HEK293 (cell line): ENCODE measurements at regions not wholly inside any gene's neighbourhood (a gene's known extent, or its start where the extent isn't known, plus 50 kb on each side); places are given as distances from the start of the nearest gene placed in this dataset.

ENCODE experiments used
- BCL11B ChIP-seq: fragments of 450-650 bp; formaldehyde crosslinking; IDR thresholded peaks from 2 replicates; pipeline ENCODE4 v1.5.1; 2016; ENCODE audit warnings: low read depth, missing biosample characterization, missing genetic modification characterization
- EGR2 ChIP-seq: fragments of 450-650 bp; formaldehyde crosslinking; IDR thresholded peaks from 2 replicates; pipeline ENCODE4 v1.5.1; 2016; ENCODE audit warnings: low read depth, missing biosample characterization, missing genetic modification characterization
- INSM2 ChIP-seq: fragments of 450-650 bp; formaldehyde crosslinking; IDR thresholded peaks from 2 replicates; pipeline ENCODE4 v1.5.1; 2016; ENCODE audit warnings: missing biosample characterization, missing genetic modification characterization
- MEIS1 ChIP-seq: sonication (generic); formaldehyde crosslinking; IDR thresholded peaks from 2 replicates; pipeline ENCODE4 v1.8.1; 2022; ENCODE audit warnings: missing genetic modification reagents, mild to moderate bottlenecking, borderline replicate concordance
- PATZ1 ChIP-seq: fragments of 450-650 bp; formaldehyde crosslinking; IDR thresholded peaks from 2 replicates; pipeline ENCODE4 v1.5.1; 2016; ENCODE audit warnings: missing biosample characterization, missing genetic modification characterization
- PRDM6 ChIP-seq: fragments of 450-650 bp; formaldehyde crosslinking; IDR thresholded peaks from 2 replicates; pipeline ENCODE4 v1.5.1; 2017; ENCODE audit warnings: missing biosample characterization, missing genetic modification characterization
- SP2 ChIP-seq: fragments of 450-650 bp; formaldehyde crosslinking; IDR thresholded peaks from 2 replicates; pipeline ENCODE4 v1.5.1; 2016; ENCODE audit warnings: missing biosample characterization, missing genetic modification characterization
- SP3 ChIP-seq: fragments of 450-650 bp; formaldehyde crosslinking; IDR thresholded peaks from 2 replicates; pipeline ENCODE4 v1.5.1; 2016; ENCODE audit warnings: missing biosample characterization, missing genetic modification characterization
- SP7 ChIP-seq: fragments of 450-650 bp; formaldehyde crosslinking; IDR thresholded peaks from 2 replicates; pipeline ENCODE4 v1.5.1; 2016; ENCODE audit warnings: missing biosample characterization, missing genetic modification characterization
- TCF7L2 ChIP-seq: IDR thresholded peaks from 2 replicates; pipeline ENCODE4 v1.6.1; 2011; ENCODE audit warnings: low read depth, mild to moderate bottlenecking, inconsistent platforms, low read length, moderate library complexity, borderline replicate concordance
- ZBTB1 ChIP-seq: fragments of 450-650 bp; formaldehyde crosslinking; IDR thresholded peaks from 2 replicates; pipeline ENCODE4 v1.5.1; 2016; ENCODE audit warnings: missing biosample characterization, missing genetic modification characterization
- ZFHX2 ChIP-seq: fragments of 450-650 bp; formaldehyde crosslinking; conservative IDR thresholded peaks from 2 replicates; pipeline ENCODE4 v1.5.1; 2016; ENCODE audit warnings: missing biosample characterization, missing genetic modification characterization
- ZFP3 ChIP-seq: fragments of 450-650 bp; formaldehyde crosslinking; IDR thresholded peaks from 2 replicates; pipeline ENCODE4 v1.5.1; 2016; ENCODE audit warnings: low read depth, missing biosample characterization, missing genetic modification characterization
- ZFP69B ChIP-seq: fragments of 450-650 bp; formaldehyde crosslinking; IDR thresholded peaks from 2 replicates; pipeline ENCODE4 v1.5.1; 2016; ENCODE audit warnings: missing biosample characterization, missing genetic modification characterization
- ZIC2 ChIP-seq: fragments of 450-650 bp; formaldehyde crosslinking; IDR thresholded peaks from 2 replicates; pipeline ENCODE4 v1.5.1; 2016; ENCODE audit warnings: missing biosample characterization, missing genetic modification characterization
- ZNF133 ChIP-seq: fragments of 450-650 bp; formaldehyde crosslinking; IDR thresholded peaks from 2 replicates; pipeline ENCODE4 v1.5.1; 2016; ENCODE audit warnings: missing biosample characterization, missing genetic modification characterization
- ZNF18 ChIP-seq: fragments of 450-650 bp; formaldehyde crosslinking; IDR thresholded peaks from 2 replicates; pipeline ENCODE4 v1.5.1; 2016; ENCODE audit warnings: missing biosample characterization, missing genetic modification characterization
- ZNF335 ChIP-seq: fragments of 450-650 bp; formaldehyde crosslinking; conservative IDR thresholded peaks from 2 replicates; pipeline ENCODE4 v1.5.1; 2016; ENCODE audit warnings: missing biosample characterization, missing genetic modification characterization
- ZNF354C ChIP-seq: fragments of 450-650 bp; formaldehyde crosslinking; IDR thresholded peaks from 2 replicates; pipeline ENCODE4 v1.5.1; 2016; ENCODE audit warnings: missing biosample characterization, missing genetic modification characterization, low read depth, borderline replicate concordance
- ZNF37A ChIP-seq: fragments of 450-650 bp; IDR thresholded peaks from 2 replicates; pipeline ENCODE4 v1.5.1; 2018; ENCODE audit warnings: missing biosample characterization, missing genetic modification characterization
- ZNF394 ChIP-seq: fragments of 450-650 bp; formaldehyde crosslinking; IDR thresholded peaks from 2 replicates; pipeline ENCODE4 v1.5.1; 2016; ENCODE audit warnings: missing biosample characterization, missing genetic modification characterization, mild to moderate bottlenecking, moderate library complexity, borderline replicate concordance
- ZNF398 ChIP-seq: fragments of 450-650 bp; formaldehyde crosslinking; IDR thresholded peaks from 2 replicates; pipeline ENCODE4 v1.5.1; 2017; ENCODE audit warnings: missing biosample characterization, missing genetic modification characterization
- ZNF501 ChIP-seq: fragments of 450-650 bp; formaldehyde crosslinking; IDR thresholded peaks from 2 replicates; pipeline ENCODE4 v1.5.1; 2016; ENCODE audit warnings: missing biosample characterization, missing genetic modification characterization
- ZNF510 ChIP-seq: fragments of 450-650 bp; formaldehyde crosslinking; IDR thresholded peaks from 2 replicates; pipeline ENCODE4 v1.5.1; 2018; ENCODE audit warnings: mild to moderate bottlenecking, missing genetic modification characterization, missing biosample characterization; ENCODE audit not compliant: insufficient replicate concordance
- ZNF513 ChIP-seq: fragments of 450-650 bp; IDR thresholded peaks from 2 replicates; pipeline ENCODE4 v1.5.1; 2018; ENCODE audit warnings: missing biosample characterization, missing genetic modification characterization
- ZNF530 ChIP-seq: fragments of 450-650 bp; formaldehyde crosslinking; IDR thresholded peaks from 2 replicates; pipeline ENCODE4 v1.5.1; 2016; ENCODE audit warnings: low read depth, missing biosample characterization, missing genetic modification characterization
- ZNF600 ChIP-seq: fragments of 450-650 bp; formaldehyde crosslinking; IDR thresholded peaks from 2 replicates; pipeline ENCODE4 v1.5.1; 2016; ENCODE audit warnings: missing biosample characterization, missing genetic modification characterization
- ZNF768 ChIP-seq: fragments of 450-650 bp; formaldehyde crosslinking; IDR thresholded peaks from 2 replicates; pipeline ENCODE4 v1.5.1; 2018; ENCODE audit warnings: missing biosample characterization, mild to moderate bottlenecking, missing genetic modification characterization
- ZNF830 ChIP-seq: fragments of 450-650 bp; IDR thresholded peaks from 2 replicates; pipeline ENCODE4 v1.5.0; 2018; ENCODE audit warnings: missing biosample characterization, missing genetic modification characterization, low read depth, mild to moderate bottlenecking, moderate library complexity
- ZSCAN4 ChIP-seq: fragments of 450-650 bp; formaldehyde crosslinking; IDR thresholded peaks from 2 replicates; pipeline ENCODE4 v1.5.1; 2017; ENCODE audit warnings: missing biosample characterization, missing genetic modification characterization

- TF ChIP-seq BCL11B (tag by site-specific recombination) (no peak), PATZ1 (tag by site-specific recombination) (no peak), ZNF354C (tag by site-specific recombination) (0 out of 2 replicates have a peak, but pooled peaks have one; percentile 58), MEIS1 (CRISPR knock-in tag) (no peak), TCF7L2 (no peak), SP7 (tag by site-specific recombination) (no peak), ZFP3 (tag by site-specific recombination) (peak; percentile 51; the same call in 1 of the 2 replicates), ZNF513 (no peak), ZNF501 (tag by site-specific recombination) (peak; percentile 65; the same call in 1 of the 2 replicates), ZNF18 (tag by site-specific recombination) (0 out of 2 replicates have a peak, but pooled peaks have one; percentile 34), ZNF600 (tag by site-specific recombination) (no peak), ZSCAN4 (tag by site-specific recombination) (no peak), ZNF510 (peak; percentile 83), ZNF37A (no peak), ZNF335 (no peak), INSM2 (tag by site-specific recombination) (no peak), SP3 (tag by site-specific recombination) (no peak), ZNF398 (tag by site-specific recombination) (no peak), PRDM6 (tag by site-specific recombination) (no peak), ZNF133 (no peak), ZNF530 (peak; percentile 57; the same call in 1 of the 2 replicates), ZIC2 (tag by site-specific recombination) (no peak), SP2 (tag by site-specific recombination) (no peak), ZFP69B (tag by site-specific recombination) (no peak), ZNF768 (tag by site-specific recombination) (no peak), EGR2 (tag by site-specific recombination) (no peak), ZFHX2 (tag by site-specific recombination) (no peak), ZBTB1 (tag by site-specific recombination) (0 out of 2 replicates have a peak, but pooled peaks have one; percentile 33), ZNF830 (tag by site-specific recombination) (no peak), ZNF394 (tag by site-specific recombination) (peak; percentile 95)
These were observed 235.9 kb upstream of the DAB1 start (continued) for GRCh38 chr1:57659804-57660203.
